Inferior parietal cortex (tissue), 1 donor: ENCODE measurements at regions not wholly inside any gene's neighbourhood (a gene's known extent, or its start where the extent isn't known, plus 50 kb on each side); places are given as distances from the start of the nearest gene placed in this dataset.
A peak's percentile ranks its signal among the peaks of the same experiment; 100 is the strongest.
"Not testable (repeated sequence)": the region's sequence is repeated elsewhere in the genome, so short reads cannot be mapped to it uniquely, and the experiment has no call there.

Source experiments
- DNase-seq: peaks from one replicate; pipeline ENCODE4 v3.0.0-alpha.2; 2016; ENCODE audit errors: extremely low spot score

DNA sequence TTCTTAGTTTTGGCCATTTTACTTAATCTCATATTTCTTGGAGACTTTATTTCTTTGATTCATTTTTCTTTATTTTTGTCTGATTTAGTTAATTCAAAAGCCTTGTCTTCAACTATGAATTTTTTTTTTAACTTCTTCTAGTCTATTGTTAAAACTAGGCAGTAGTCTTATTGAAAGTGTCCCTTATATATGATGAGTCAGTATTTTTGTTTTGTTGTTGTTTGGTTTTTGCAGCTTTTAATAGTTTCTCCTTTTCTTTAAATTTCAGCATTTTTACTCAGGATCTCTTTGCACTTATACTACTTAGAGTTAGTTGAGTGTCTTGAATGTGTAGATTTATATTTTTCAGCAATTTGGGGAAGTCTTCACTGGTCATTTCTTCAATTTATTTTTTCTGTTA, 758.5 kb upstream of the CDH8 start:
- DNase-seq, result no peak

DNA sequence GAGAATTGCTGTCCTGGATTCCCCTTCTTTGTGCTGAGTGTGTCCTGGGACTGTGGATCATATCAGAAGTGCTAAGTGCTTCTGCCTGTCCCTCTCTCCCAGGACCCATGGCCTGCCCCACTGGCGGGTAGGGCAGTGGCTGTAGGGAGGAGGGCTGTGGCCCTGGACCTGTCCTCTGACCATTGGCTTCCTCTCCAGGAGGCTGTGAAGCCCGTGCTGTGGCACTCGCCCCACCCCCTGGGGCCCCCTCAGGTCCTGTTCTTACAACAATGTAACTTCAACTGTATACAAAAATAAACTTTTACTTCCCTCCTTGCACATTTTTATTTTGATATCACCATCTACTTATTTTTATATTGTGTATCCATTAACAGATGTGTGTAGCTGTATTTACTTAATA, 743.8 kb upstream of the CDH8 start:
- not testable (repeated sequence) for DNase-seq

DNA sequence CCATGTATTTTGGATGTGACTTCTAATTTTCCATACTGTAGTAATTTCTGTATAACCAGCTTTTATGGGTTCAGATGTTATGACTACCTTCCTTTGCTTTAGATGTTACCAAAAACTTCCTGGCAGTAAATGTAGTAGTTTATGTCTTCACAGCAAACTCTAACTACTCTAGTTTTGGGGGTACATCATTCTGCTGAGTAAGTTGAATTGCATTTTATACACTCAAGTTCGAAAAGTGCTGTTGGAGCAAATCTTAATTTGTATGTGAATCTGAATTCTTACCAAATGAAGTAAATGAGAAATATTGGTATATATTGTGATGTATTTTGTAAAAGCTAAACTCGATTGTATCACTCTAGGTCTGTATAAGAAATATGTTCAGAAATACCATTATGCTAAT, 728.3 kb upstream of the CDH8 start:
- no peak for DNase-seq

DNA sequence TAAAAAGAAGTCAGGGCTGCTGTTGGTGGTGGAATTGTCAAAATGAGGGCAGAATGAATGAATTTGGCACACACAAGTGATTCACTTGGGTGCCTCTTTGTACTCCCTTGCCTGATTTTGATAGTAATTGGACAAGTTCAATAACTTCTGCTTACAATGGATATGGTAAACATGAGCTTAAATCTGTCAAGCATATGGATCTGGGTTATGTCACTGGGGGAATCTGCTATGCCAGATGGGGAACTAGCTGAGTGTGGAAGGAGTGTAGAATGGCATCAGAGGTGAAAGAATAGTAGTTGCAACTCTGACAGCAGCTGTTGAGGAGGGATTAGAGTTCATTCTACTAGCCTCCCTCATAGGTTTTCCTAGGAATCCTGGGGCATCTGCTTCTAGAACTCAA, 724.2 kb upstream of the CDH8 start:
- no peak for DNase-seq

DNA sequence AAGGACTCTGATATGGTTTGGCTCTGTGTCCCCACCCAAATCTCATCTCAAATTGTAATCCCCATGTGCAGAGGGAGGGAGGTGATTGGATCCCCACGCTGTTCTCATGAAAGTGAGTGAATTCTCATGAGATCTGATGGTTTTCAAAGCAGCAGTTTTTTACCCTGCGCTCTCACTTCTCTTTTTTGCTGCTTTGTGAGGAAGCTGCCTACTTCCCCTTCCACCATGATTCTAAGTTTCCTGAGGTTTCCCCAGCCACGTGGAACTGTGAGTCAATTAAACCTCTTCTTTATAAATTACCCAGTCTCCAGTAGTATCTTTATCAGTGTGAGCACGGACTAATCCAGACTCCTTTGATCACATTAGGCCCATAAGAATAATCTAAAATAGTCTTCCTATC, 719.7 kb upstream of the CDH8 start:
- no peak for DNase-seq

DNA sequence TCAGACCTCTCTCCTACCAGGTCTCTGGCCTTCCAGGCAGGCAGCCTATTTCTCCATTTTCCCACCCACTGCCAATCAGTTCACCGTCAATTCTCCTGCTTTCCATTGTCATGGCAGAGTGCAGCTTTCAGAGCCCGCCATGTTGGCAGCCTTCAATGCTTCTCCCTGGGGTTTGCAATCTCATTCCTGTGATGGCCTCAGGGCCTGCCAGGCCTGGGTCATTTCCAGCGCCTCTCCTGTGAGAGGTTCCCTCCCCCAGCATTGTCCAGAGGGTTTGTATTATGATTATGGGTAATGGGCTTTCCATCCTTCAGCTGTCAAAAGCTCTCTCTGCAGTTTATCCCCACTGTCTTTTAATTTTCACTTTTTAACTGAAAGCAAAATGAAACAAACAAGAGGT, 716.6 kb upstream of the CDH8 start:
- no peak for DNase-seq

DNA sequence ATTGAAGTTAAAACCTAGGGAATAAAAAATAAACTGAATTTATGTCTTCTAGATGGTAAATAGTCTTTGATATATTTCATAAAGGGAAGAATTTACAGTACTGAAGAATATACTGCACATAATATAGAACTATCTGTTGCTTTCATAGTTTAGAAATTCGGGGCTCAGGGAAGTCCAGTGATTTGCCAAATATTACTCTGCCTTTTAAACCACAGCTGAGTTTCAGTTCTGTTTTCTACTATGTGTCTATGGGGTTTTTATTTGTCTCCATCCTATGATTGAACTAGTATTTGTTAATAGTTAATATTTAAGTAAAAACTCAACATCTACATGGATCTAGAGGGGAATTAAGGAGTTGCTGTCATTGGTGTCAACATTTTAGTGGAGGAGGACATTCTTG, 715.0 kb upstream of the CDH8 start:
- DNase-seq, result no peak

DNA sequence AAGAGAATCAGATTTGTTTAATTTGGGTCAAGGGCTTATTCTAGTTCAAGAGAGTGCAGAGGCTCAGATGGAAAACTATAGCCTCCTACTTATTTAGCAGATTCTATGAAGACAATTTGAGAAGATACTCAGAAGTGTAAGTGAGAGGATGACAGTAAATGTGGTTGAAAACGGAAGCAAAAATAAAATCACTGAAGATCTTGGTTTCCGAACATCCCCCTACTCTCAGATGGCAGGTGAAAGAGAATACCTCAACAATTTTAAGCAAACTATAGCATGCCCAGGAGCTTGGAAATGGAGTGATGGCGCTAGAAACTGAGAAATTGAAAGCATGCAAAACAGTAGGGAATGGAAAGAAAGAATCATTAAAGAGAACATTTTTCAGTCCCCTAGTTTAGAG, 705.5 kb upstream of the CDH8 start:
- no peak for DNase-seq

DNA sequence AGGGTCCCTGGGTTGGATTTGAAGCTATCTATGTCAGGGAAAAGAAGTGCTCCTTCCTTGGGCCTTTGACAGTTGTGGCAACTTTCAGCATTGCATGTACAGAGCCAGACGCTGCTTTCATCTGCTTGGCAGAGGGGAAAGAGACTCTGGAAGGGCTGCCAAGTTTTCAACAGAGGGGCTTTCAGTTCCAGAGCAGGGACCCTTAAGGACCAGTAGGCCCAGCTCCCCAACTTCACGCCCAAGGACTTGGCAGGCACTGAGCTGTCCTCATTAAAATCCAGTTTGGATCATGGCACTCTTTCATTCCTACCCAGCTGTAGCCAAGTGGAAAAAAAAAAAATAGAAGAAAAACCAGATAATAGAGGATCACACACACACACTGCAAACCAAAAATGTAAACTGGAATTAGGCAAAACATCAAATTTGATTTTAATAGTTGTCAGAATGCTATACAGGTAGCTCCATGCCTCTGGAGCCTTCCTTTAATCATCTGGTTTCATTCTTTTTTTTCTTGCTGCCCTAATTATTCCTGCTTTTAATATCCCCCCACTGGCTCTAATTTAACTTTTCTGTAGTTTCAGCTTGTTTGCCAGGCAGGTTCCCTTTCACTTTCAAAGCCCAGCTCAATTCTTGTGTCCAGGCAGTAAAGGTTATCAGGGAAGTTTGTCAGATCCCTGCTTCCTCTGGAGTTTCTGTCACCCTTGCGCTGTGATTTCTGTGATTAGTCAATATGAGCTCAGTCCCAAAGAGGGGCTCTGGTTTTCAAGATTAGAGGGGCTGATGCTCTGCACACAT, 702.6 kb upstream of the CDH8 start:
- peak; percentile 43 for DNase-seq

DNA sequence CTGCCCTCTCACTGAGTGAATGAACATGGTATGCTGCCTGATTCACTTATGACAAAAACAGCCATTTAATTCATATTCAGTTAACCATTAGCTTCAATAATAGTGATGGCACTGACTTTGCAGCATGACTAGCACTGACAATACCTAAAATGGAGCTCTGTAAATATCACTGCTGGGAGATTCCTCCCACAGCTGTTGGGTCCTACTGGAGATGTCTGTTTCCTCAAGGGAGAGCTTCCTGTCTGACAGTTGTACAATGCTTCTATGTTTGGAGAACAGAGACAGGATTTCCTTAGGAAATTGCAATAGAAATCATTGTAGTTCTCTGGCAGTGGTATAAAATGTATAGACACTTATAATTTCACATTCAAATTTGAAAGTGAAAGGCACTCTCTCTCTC, 695.9 kb upstream of the CDH8 start:
- no peak for DNase-seq

DNA sequence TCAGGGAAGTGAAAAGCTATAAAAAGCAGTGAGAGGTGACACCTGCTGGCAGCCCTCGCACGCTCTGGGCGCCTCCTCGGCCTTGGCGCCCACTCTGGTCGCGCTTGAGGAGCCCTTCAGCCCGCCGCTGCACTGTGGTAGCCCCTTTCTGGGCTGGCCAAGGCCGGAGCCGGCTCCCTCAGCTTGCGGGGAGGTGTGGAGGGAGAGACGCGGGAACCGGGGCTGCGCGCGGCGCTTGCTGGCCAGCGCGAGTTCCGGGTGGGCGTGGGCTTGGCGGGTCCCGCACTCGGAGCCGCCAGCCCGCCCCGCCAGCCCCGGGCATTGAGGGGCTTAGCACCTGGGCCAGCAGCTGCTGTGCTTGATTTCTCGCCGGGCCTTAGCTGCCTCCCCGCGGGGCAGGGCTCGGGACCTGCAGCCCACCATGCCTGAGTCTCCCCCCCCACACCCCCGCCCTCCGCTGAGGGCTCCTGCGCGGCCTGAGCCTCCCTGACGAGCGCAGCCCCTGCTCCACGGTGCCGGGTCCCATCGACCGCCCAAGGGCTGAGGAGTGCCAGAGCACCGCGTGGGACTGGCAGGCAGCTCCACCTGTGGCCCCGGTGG, 688.5 kb upstream of the CDH8 start:
- DNase-seq, result not testable (repeated sequence)

DNA sequence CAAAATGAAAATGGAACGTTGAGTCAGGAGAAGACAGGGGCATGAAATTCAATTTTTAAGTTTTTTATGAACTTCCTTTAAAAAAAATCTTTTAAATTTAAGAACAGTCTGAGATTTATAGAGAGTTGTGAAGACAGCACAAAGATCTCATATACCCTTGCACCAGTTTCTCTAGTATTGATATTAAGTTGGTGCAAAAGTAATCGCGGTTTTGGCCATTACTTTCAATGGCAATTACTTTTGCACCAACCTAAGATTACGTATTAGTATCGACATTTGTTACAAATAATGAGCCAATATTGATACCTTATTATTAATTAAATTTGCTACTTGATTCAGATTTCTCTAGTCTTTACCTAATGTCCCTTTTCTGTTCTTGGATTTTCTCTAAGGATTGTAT, 684.4 kb upstream of the CDH8 start:
- no peak for DNase-seq

DNA sequence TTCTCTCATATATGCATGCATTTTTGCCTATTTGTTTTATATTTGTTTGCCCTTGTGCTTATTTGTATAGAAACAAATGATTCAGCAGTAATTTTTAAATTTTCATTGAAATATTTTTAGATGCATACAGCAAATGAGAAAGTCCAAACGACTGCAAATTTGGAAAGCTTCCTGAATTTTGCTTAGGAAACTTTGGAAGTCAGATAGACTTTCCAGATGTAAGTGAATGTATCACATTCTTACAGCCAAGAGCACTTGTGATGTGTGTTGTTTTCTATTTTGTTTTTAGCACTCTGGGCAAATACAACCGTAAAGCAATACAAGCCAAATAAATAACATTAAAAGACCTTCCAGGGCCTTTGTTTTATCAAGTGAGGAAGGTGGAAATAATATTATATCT, 680.8 kb upstream of the CDH8 start:
- no peak for DNase-seq

DNA sequence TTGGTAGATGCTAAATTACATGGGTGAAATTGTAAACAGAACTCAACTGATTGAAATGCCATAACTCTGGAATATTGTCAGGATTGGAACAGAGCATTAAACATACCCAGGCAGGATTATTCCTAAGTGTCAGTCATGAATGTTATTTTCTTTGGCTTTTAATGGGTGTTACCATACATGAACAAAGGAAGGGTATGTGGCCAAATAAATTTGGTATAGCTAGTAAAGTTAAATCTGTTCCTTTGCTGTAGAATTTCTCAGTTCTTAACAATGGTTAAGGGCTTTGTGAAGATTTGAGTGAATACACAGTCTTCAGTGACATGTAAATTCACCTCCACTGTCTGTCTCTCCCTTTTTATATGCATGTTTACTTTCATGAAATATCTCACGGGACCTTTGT, 679.5 kb upstream of the CDH8 start:
- no peak for DNase-seq

DNA sequence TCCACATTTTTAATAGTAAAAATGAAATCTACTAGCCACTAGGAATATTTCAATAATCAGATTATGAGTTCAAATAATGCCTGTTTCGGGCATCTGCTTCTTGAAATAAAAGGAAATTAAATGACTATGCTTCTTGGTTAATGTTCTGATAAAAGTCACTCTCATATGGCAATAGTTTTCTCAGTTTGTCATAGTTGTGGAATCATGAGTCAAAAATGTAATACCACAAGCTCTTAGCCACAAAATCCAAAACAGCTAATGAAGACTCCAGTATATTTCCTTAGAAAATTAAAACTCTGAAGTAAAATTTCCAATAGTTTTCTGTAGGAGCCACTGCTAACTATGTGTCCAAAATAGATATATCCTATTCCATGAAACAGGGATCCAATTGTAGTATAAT, 676.3 kb upstream of the CDH8 start:
- DNase-seq, result no peak

DNA sequence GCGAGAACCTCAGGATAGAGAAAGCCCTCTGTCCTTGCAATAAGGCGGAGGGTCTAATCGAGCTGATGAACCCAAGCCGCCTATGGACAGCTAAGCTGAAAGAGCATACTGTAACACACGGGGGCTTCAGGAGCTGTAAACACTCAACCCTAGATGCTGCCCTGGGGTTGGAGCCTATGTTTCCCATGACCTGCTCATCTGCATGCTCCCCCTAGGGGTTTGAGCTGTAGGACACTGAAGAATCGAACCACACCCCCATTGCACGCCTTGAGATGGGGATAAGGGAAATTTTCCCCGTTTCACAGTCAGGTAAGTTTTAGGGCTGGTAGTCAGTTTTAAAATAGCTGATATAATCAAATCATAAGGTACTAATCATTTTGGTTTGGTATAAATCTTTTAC, 675.6 kb upstream of the CDH8 start:
- no peak for DNase-seq

DNA sequence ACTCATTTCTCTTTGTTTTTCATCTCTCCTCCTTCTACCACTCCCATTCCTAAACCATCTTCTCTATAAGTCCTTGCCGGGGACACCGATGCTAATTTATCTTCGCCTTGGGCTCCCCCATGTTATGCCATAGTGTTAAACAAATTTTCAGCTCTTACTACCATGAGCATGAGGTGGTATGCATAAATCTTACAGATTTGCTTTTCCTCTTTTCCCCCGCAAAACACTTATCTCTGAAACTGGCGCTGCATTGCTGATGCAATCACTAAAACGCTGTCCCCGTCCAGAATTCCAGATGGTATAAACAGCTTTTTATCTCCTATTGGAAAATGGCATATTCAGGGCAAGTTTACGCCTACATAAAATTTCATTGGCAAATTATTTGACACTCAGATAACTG, 673.6 kb upstream of the CDH8 start:
- no peak for DNase-seq

DNA sequence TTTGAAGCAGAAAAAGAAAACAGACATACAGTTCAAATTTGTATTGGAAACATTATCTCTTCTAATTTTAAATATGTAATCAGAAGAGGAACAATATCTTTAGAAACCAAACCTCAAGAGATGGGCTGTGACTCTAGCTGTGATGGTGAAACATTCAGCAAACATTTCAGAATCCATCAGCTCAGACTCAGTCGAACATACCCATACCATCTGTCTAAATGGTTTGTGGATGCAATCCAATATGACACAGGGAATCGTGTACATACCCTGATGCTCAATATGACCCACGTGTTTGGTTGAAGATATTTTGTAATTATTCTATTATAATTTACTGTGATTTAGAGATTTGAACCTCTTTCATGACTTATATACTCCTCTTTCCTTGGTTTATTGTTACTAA, 665.2 kb upstream of the CDH8 start:
- no peak for DNase-seq

DNA sequence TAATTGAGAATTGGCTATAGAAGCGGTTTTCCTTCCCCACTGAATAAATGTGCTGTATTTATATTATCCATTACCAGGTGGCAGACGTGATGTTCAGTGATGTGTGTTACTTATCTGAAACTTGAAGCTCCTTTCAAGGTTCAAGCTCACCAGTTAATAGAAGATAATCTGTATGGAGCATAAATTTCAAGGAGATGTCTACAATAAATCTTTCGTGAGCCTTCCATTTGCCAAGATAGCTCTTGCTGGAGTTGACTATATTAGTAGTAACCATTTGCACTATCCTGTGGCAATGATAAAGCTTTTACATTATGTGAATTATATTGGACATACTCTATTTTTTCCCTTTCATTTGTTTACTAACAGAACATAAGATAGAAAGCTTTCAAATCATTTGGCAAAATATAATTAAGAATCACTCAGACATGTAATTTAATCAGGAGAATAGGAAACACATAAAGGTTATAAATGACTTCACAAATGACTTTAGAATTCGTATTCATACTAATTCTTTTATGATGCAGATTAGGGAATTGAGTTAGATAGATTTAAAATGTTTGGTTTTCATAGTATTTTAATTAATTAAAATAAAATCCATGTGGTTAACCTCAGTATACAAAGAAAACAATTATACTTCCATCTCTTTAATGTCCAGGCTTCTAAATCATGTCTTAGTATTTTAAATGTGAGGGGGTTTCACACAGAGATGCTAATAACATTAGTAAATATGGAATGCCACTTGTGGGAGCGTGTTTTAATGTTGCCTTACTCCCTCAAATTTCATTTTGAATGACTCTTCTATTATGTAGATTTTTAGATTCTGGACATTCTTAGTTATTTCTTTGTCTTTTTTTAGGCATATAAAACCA, 664.4 kb upstream of the CDH8 start:
- no peak for DNase-seq

DNA sequence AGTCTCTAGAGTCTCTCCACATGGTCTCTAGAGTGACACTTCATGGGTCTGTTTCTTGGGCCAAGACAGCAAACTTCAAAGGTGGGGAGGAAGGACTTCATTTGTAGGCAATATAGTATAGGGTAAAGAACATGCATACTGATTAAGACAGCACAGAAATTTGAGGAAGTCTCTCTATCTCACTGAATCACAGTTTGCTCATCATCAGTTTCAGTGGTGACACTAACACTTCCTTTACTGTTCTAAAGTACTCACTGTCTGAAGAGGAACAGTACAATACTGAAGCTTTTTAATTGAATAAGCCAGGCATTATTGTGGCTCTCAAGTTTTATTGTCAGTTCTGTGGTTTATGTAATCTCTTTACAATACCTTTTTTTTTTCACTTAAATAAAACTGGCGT, 656.4 kb upstream of the CDH8 start:
- no peak for DNase-seq

DNA sequence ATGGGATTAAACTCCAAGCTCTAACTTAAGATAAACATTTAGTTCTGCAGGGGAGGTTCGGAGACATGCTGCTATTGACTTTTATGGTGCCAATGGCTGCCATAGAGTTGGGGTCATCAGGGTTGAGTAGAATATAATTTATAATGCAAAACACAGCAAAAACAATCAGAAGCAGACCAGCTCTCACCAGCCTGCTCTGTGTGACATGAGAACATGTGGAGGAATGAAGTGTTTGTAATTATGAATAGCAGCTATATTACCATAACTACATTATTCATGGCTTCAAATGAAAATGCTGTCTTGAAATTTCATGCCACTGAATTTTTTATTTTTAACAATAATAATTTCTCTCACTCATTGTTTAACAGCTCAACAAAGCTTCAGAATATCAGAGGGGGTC, 645.6 kb upstream of the CDH8 start:
- DNase-seq, result no peak

DNA sequence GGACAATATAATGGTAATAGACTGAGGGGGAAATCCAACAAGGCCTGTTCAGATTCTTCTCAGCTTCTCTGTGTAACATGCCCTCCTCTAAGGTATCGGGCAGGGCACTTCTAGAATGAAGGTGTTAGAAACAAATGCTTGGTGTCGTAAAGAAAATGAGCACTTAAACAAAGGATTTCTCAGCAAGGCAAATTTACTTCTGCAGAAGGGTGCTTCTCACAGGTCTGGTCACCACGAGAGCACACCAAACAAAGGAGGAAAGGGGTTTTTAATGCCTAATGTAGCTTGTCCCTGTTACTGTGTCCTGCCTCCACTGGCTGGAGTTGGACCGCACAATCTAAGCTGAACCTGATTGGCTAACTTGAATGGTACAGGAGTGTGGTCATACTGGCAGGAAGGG, 642.6 kb upstream of the CDH8 start:
- DNase-seq, result no peak

DNA sequence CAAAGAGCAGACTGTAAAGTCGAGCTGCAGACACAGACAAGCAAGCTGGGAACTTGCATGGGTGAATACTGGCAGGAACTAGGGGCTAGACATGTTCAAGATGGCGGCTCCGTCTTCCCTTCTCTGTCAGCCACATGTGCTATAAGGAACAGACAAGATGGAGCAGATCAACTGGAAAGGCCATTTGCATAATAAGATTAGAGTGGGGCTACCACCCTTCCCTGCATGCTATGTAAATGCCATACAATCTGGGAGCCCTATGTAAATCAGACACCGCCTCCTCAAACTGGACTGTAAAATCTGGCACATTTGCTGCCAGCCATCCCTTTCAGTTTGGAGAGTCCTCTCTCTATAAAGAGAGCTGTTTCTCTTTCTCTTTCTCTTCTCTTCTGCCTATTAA, 640.1 kb upstream of the CDH8 start:
- peak; percentile 8 for DNase-seq
